ENCODE measurements at regions not wholly inside any gene's neighbourhood (a gene's known extent, or its start where the extent isn't known, plus 50 kb on each side); places are given as distances from the start of the nearest gene placed in this dataset.

GRCh38 chr21:19510057-19510456 lies 1106.5 kb upstream of the TMPRSS15 start:
- intact Hi-C loops (cut with DNase I, micrococcal nuclease) = no loop called here
- ATAC-seq = no peak
- no peak for TF ChIP-seq CTCF (IDR thresholded peaks at IDR 0.05)
- no peak overlapping the region for H3K4me3 ChIP-seq
- no peaks in the 10 kb centered on the region for H3K9me3 ChIP-seq
- H3K4me1 ChIP-seq (ENCODE audit: low read depth) = no peaks in the 10 kb centered on the region
- no peaks in the 10 kb centered on the region for H3K36me3 ChIP-seq (ENCODE audit: low read depth)
- DNase-seq = no peak

- no peak for ATAC-seq
- peaks cover 2% of the 10 kb centered on the region for H3K9me3 ChIP-seq
- intact Hi-C loops (cut with DNase I, micrococcal nuclease) = no loop called here
Measured at GRCh38 chr21:19510653-19511052, 1107.1 kb upstream of the TMPRSS15 start.

GRCh38 chr21:19522381-19522780 lies 1118.8 kb upstream of the TMPRSS15 start:
- Histone ChIP-seq H3K4me3 (no peak overlapping the region), H3K9me3 (no peaks in the 10 kb centered on the region), H3K4me1 (ENCODE audit: low read depth) (no peaks in the 10 kb centered on the region), H3K36me3 (ENCODE audit: low read depth) (no peaks in the 10 kb centered on the region)
- no peak for TF ChIP-seq CTCF (IDR thresholded peaks at IDR 0.05)
- no peak for DNase-seq
- ATAC-seq = no peak
- intact Hi-C loops (cut with DNase I, micrococcal nuclease) = no loop called here

More at GRCh38 chr21:19510653-19511052, 1107.1 kb upstream of the TMPRSS15 start:
- Histone ChIP-seq H3K36me3 (ENCODE audit: low read depth) (no peaks in the 10 kb centered on the region), H3K4me1 (ENCODE audit: low read depth) (no peaks in the 10 kb centered on the region), H3K4me3 (no peak overlapping the region)
- DNase-seq = no peak
- TF ChIP-seq CTCF (IDR thresholded peaks at IDR 0.05) = no peak

GRCh38 chr21:19523061-19523460 lies 1119.5 kb upstream of the TMPRSS15 start:
- intact Hi-C loops (cut with DNase I, micrococcal nuclease) = no loop called here
- no peak for ATAC-seq
- no peak for DNase-seq
- H3K4me1 ChIP-seq (ENCODE audit: low read depth) = no peaks in the 10 kb centered on the region
- H3K36me3 ChIP-seq (ENCODE audit: low read depth) = no peaks in the 10 kb centered on the region
- no peak for TF ChIP-seq CTCF (IDR thresholded peaks at IDR 0.05)
- H3K4me3 ChIP-seq = no peak overlapping the region
- H3K9me3 ChIP-seq = no peaks in the 10 kb centered on the region

- Histone ChIP-seq H3K9me3 (no peaks in the 10 kb centered on the region), H3K36me3 (ENCODE audit: low read depth) (no peaks in the 10 kb centered on the region), H3K4me3 (no peak overlapping the region), H3K4me1 (ENCODE audit: low read depth) (no peaks in the 10 kb centered on the region)
- ATAC-seq (no peak), DNase-seq (no peak)
- no peak for TF ChIP-seq CTCF (IDR thresholded peaks at IDR 0.05)
- intact Hi-C loops (cut with DNase I, micrococcal nuclease) = no loop called here
Measured at GRCh38 chr21:19523746-19524145, 1120.2 kb upstream of the TMPRSS15 start.

- Histone ChIP-seq H3K9me3 (no peaks in the 10 kb centered on the region), H3K4me1 (ENCODE audit: low read depth) (no peaks in the 10 kb centered on the region), H3K36me3 (ENCODE audit: low read depth) (no peaks in the 10 kb centered on the region), H3K4me3 (no peak overlapping the region)
- DNase-seq (no peak), ATAC-seq (no peak)
- intact Hi-C loops (cut with DNase I, micrococcal nuclease) = no loop called here
- no peak for TF ChIP-seq CTCF (IDR thresholded peaks at IDR 0.05)
Measured at GRCh38 chr21:19529031-19529430, 1125.4 kb upstream of the TMPRSS15 start.
